Gastrocnemius medialis (tissue), 4 donors: ENCODE measurements at regions not wholly inside any gene's neighbourhood (a gene's known extent, or its start where the extent isn't known, plus 50 kb on each side); places are given as distances from the start of the nearest gene placed in this dataset.

ENCODE experiments used
- ATAC-seq, 2 donors: fragments of 150-250 bp; one replicate each; pipeline ENCODE4 v1.9.1; 2016
- DNase-seq, 2 donors: peaks; one replicate each; pipeline ENCODE4 v3.0.0-alpha.2; 2019
- H3K27ac ChIP-seq, 4 donors: fragments of 200-600 bp; sonication (generic); 1 replicate in 1 of 4; 2 replicates in 3 of 4; pipeline ENCODE4 v1.5.1; 2016 to 2018; ENCODE audit warnings: mild to moderate bottlenecking in 2 of 4, moderate library complexity in 1 of 4
- H3K27me3 ChIP-seq, 3 donors: fragments of 200-600 bp; sonication (generic) in 2 of 3; 1 replicate in 1 of 3; 2 replicates in 2 of 3; pipeline versions ENCODE4 v1.5.1 to v1.6.0; 2016 to 2019; ENCODE audit warnings: mild to moderate bottlenecking in 1 of 3, moderate library complexity in 1 of 3
- H3K36me3 ChIP-seq, 2 donors: fragments of 200-600 bp; sonication (generic) in 1 of 2; one replicate each; pipeline ENCODE4 v1.5.1; 2017 to 2018
- H3K4me1 ChIP-seq, 2 donors: fragments of 200-600 bp; sonication (generic) in 1 of 2; one replicate each; pipeline ENCODE4 v1.5.1; 2016 to 2017; ENCODE audit warnings: mild to moderate bottlenecking in 2 of 2
- H3K4me3 ChIP-seq, 4 donors: fragments of 200-600 bp; sonication (generic) in 3 of 4; 1 replicate in 1 of 4; 2 replicates in 3 of 4; pipeline ENCODE4 v1.5.1; 2016 to 2019; ENCODE audit warnings: mild to moderate bottlenecking in 2 of 4
- H3K9me3 ChIP-seq, 3 donors: fragments of 200-600 bp; sonication (generic) in 2 of 3; 1 replicate in 1 of 3; 2 replicates in 2 of 3; pipeline ENCODE4 v1.5.1; 2016 to 2019
- CTCF ChIP-seq, 5 experiments: fragments of 450-650 bp in 3 of 5; fragments of 200-600 bp in 2 of 5; sonication (generic) in 2 of 5; IDR thresholded peaks in 4 of 5; conservative IDR thresholded peaks in 1 of 5; 1 replicate in 4 of 5; 2 replicates in 1 of 5; pipeline ENCODE4 v1.5.1; 2016 to 2019; ENCODE audit warnings: antibody characterized with exemption in 5 of 5, mild to moderate bottlenecking in 3 of 5, moderate library complexity in 3 of 5
- POLR2A ChIP-seq, 2 donors: fragments of 450-650 bp; IDR thresholded peaks; one replicate each; pipeline ENCODE4 v1.6.1; 2017; ENCODE audit warnings: antibody characterized with exemption in 2 of 2, mild to moderate bottlenecking in 2 of 2, moderate library complexity in 2 of 2
- in situ Hi-C, 4 donors: fragments of 200-750 bp; cut with MboI; loops; one replicate each; pipeline versions ENCODE4 v1.15.0 to v1.8.0; 2017; ENCODE audit warnings: low sequenced_read_pairs in 4 of 4
- intact Hi-C: fragments of 100-400 bp; cut with DNase I; formaldehyde crosslinking; loops from one replicate; pipeline ENCODE4 v1.15.1; 2023; ENCODE audit warnings: low total_unique reads

- Histone ChIP-seq H3K27me3 (no peaks in the 10 kb centered on the region), H3K36me3 (no peaks in the 10 kb centered on the region), H3K4me1 (no peaks in the 10 kb centered on the region), H3K4me3 (no peak overlapping the region), H3K9me3 (no peaks in the 10 kb centered on the region), H3K27ac (no peak overlapping the region)
- no peak for DNase-seq
- in situ Hi-C loops (no loop called here), intact Hi-C loops (no loop called here)
- ATAC-seq: no peak
- TF ChIP-seq CTCF (IDR thresholded peaks at IDR 0.05 in 4 of 5, conservative IDR thresholded peaks at IDR 0.05 in 1 of 5) (no peak), POLR2A (IDR thresholded peaks at IDR 0.05) (no peak)
These were observed 716.5 kb upstream of the MAP3K7 start for GRCh38 chr6:91303326-91303725.

- ATAC-seq: peak; percentile 92 to 96
- H3K9me3 ChIP-seq: no peaks in the 10 kb centered on the region
- peak; percentile 37 to 43 for DNase-seq
- no peaks in the 10 kb centered on the region for H3K27me3 ChIP-seq
- H3K4me3 ChIP-seq: no peak overlapping the region
- no peaks in the 10 kb centered on the region for H3K36me3 ChIP-seq
- H3K4me1 ChIP-seq: no peaks in the 10 kb centered on the region
- intact Hi-C loops (no loop called here), in situ Hi-C loops (no loop called here)
- TF ChIP-seq POLR2A (IDR thresholded peaks at IDR 0.05): no peak
- TF ChIP-seq CTCF (IDR thresholded peaks at IDR 0.05 in 4 of 5, conservative IDR thresholded peaks at IDR 0.05 in 1 of 5): no peak
- H3K27ac ChIP-seq: peak overlapping the region in 3 of 4 donors; percentile 34 to 43 (median 42)
These were observed 712.9 kb upstream of the MAP3K7 start for GRCh38 chr6:91299544-91300491.

GRCh38 chr6:91298543-91299145 is 711.8 kb upstream of the MAP3K7 start:
- Histone ChIP-seq H3K9me3 (no peaks in the 10 kb centered on the region), H3K27me3 (no peaks in the 10 kb centered on the region), H3K36me3 (no peaks in the 10 kb centered on the region), H3K4me1 (no peaks in the 10 kb centered on the region), H3K27ac (peak overlapping the region in 2 of 4 donors; percentile 2 to 39), H3K4me3 (no peak overlapping the region)
- TF ChIP-seq POLR2A (IDR thresholded peaks at IDR 0.05) (no peak), CTCF (IDR thresholded peaks at IDR 0.05 in 4 of 5, conservative IDR thresholded peaks at IDR 0.05 in 1 of 5) (no peak)
- in situ Hi-C loops (no loop called here), intact Hi-C loops (no loop called here)
- ATAC-seq (no peak), DNase-seq (no peak)

GRCh38 chr6:91293395-91293794 is 706.5 kb upstream of the MAP3K7 start:
- no peak for ATAC-seq
- Histone ChIP-seq H3K36me3 (no peaks in the 10 kb centered on the region), H3K9me3 (no peaks in the 10 kb centered on the region), H3K4me1 (no peaks in the 10 kb centered on the region), H3K4me3 (no peak overlapping the region), H3K27me3 (no peaks in the 10 kb centered on the region), H3K27ac (no peak overlapping the region)
- TF ChIP-seq CTCF (IDR thresholded peaks at IDR 0.05 in 4 of 5, conservative IDR thresholded peaks at IDR 0.05 in 1 of 5) (no peak), POLR2A (IDR thresholded peaks at IDR 0.05) (no peak)
- in situ Hi-C loops (no loop called here), intact Hi-C loops (no loop called here)
- DNase-seq: no peak
